Hematopoietic multipotent progenitor cell treated with erythropoietin and hydrocortisone succinate and interleukin-3 and kit ligand, for 6 days (in vitro differentiated cells): ENCODE measurements at regions not wholly inside any gene's neighbourhood (a gene's known extent, or its start where the extent isn't known, plus 50 kb on each side); places are given as distances from the start of the nearest gene placed in this dataset.
A peak's percentile ranks its signal among the peaks of the same experiment; 100 is the strongest.

Source experiments
- DNase-seq: peaks from one replicate; pipeline ENCODE4 v3.0.0-alpha.2; 2015

DNA sequence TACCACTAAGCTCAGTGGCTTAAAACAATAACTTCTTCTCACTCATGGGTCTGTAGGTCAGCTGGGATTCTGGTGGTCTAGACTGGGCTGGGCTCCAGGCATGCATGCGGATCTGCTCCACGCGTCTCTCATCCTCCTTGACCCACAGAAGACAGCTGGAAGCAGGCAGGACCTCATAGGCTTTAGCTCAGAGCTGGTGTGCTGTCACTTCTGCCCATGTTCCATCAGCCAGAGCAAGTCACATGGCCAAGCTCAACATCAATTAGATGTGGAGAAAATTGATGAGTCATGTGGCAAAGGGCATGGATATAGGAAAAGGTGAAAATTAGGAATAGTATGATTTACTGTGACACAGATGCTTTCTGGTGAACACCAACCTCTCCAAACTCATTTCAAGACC lies 57.4 kb upstream of the PSMF1 start:
- DNase-seq = no peak

GRCh38 chr20:1061484-1062221 lies 56.7 kb upstream of the PSMF1 start:
- peak; percentile 12 for DNase-seq

- DNase-seq = no peak
These were observed 55.9 kb upstream of the PSMF1 start for GRCh38 chr20:1062334-1063010.
